ENCODE measurements at regions not wholly inside any gene's neighbourhood (a gene's known extent, or its start where the extent isn't known, plus 50 kb on each side); places are given as distances from the start of the nearest gene placed in this dataset.
"Not testable (repeated sequence)": the region's sequence is repeated elsewhere in the genome, so short reads cannot be mapped to it uniquely, and the experiment has no call there.

- Histone ChIP-seq H2AFZ (ENCODE audit: control insufficient read depth, low read length) (no peak overlapping the region), H4K20me1 (ENCODE audit: control insufficient read depth, extremely low read depth, insufficient read depth, low read length) (no peaks in the 10 kb centered on the region), H3K27me3 (ENCODE audit: control insufficient read depth, extremely low read depth, insufficient read depth, low read length) (no peaks in the 10 kb centered on the region), H3K79me2 (ENCODE audit: control insufficient read depth, insufficient read depth, low read length) (no peaks in the 10 kb centered on the region), H3K4me3 (ENCODE audit: control insufficient read depth in 2 of 3, extremely low read depth in 1 of 3, insufficient read depth in 2 of 3, low read depth in 1 of 3, low read length in 3 of 3) (no peak overlapping the region), H3K9me3 (ENCODE audit: control insufficient read depth, low read depth, low read length) (no peaks in the 10 kb centered on the region), H3K9ac (ENCODE audit: control insufficient read depth, extremely low read depth, insufficient read depth, low read length) (no peak overlapping the region), H3K4me1 (ENCODE audit: control insufficient read depth, extremely low read depth, insufficient read depth, low read length) (no peaks in the 10 kb centered on the region), H3K36me3 (ENCODE audit: control insufficient read depth in 2 of 2, extremely low read depth in 1 of 2, insufficient read depth in 2 of 2, low read length in 2 of 2) (no peaks in the 10 kb centered on the region), H3K27ac (ENCODE audit: control insufficient read depth, insufficient read depth, low read length) (no peak overlapping the region), H3K4me2 (ENCODE audit: control insufficient read depth, extremely low read depth, insufficient read depth, low read depth, low read length) (no peak overlapping the region), H3K9me1 (ENCODE audit: control insufficient read depth, extremely low read depth, insufficient read depth, low read length) (no peaks in the 10 kb centered on the region)
- DNase-seq (ENCODE audit: low read depth, low spot score) (no peak), FAIRE-seq (no peak)
- TF ChIP-seq EZH2 (IDR thresholded peaks at IDR 0.05; ENCODE audit: low read length) = no peak
- TF ChIP-seq CTCF (optimal IDR thresholded peaks at IDR 0.05 in 1 of 3, IDR thresholded peaks at IDR 0.05 in 1 of 3, conservative IDR thresholded peaks at IDR 0.05 in 1 of 3; ENCODE audit: extremely low read depth in 1 of 3, insufficient read depth in 2 of 3, low read length in 3 of 3) = no peak
- dilution Hi-C loops (cut with MboI; ENCODE audit: extremely low pct_ligation_motif_present, low sequenced_read_pairs) = no loop called here
These were observed 988.0 kb upstream of the EPHA6 start for GRCh38 chr3:95826419-95826818.

DNA sequence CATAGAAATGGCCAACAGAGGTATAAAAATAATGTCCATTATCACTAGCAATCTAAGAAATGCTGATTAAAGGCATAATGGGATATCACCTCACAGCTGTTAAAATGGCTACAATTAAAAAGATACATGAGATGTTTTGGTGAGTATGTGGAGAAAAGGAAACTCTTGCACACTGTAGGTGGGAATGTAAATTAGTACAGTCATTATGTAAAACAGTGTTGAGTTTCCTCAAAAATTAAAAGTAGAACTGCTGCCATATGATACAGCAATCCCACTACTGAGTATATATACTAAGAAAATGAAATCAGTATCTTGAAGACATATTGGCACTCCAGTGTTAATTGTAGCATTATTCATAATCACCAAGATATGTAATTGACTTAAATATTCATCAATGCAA lies 982.2 kb upstream of the EPHA6 start:
- no peak for TF ChIP-seq EZH2 (IDR thresholded peaks at IDR 0.05; ENCODE audit: low read length)
- no peak for TF ChIP-seq CTCF (optimal IDR thresholded peaks at IDR 0.05 in 1 of 3, IDR thresholded peaks at IDR 0.05 in 1 of 3, conservative IDR thresholded peaks at IDR 0.05 in 1 of 3; ENCODE audit: extremely low read depth in 1 of 3, insufficient read depth in 2 of 3, low read length in 3 of 3)
- no peak for DNase-seq (ENCODE audit: low read depth, low spot score)
- no peak for FAIRE-seq
- Histone ChIP-seq H3K27me3 (ENCODE audit: control insufficient read depth, extremely low read depth, insufficient read depth, low read length) (no peaks in the 10 kb centered on the region), H3K27ac (ENCODE audit: control insufficient read depth, insufficient read depth, low read length) (no peak overlapping the region), H3K36me3 (ENCODE audit: control insufficient read depth in 2 of 2, extremely low read depth in 1 of 2, insufficient read depth in 2 of 2, low read length in 2 of 2) (no peaks in the 10 kb centered on the region), H3K9ac (ENCODE audit: control insufficient read depth, extremely low read depth, insufficient read depth, low read length) (no peak overlapping the region), H3K4me1 (ENCODE audit: control insufficient read depth, extremely low read depth, insufficient read depth, low read length) (no peaks in the 10 kb centered on the region), H4K20me1 (ENCODE audit: control insufficient read depth, extremely low read depth, insufficient read depth, low read length) (no peaks in the 10 kb centered on the region), H3K9me3 (ENCODE audit: control insufficient read depth, low read depth, low read length) (no peaks in the 10 kb centered on the region), H3K4me3 (ENCODE audit: control insufficient read depth in 2 of 3, extremely low read depth in 1 of 3, insufficient read depth in 2 of 3, low read depth in 1 of 3, low read length in 3 of 3) (no peak overlapping the region), H3K79me2 (ENCODE audit: control insufficient read depth, insufficient read depth, low read length) (no peaks in the 10 kb centered on the region), H3K9me1 (ENCODE audit: control insufficient read depth, extremely low read depth, insufficient read depth, low read length) (no peaks in the 10 kb centered on the region), H3K4me2 (ENCODE audit: control insufficient read depth, extremely low read depth, insufficient read depth, low read depth, low read length) (no peak overlapping the region), H2AFZ (ENCODE audit: control insufficient read depth, low read length) (no peak overlapping the region)
- dilution Hi-C loops (cut with MboI; ENCODE audit: extremely low pct_ligation_motif_present, low sequenced_read_pairs) = no loop called here

DNA sequence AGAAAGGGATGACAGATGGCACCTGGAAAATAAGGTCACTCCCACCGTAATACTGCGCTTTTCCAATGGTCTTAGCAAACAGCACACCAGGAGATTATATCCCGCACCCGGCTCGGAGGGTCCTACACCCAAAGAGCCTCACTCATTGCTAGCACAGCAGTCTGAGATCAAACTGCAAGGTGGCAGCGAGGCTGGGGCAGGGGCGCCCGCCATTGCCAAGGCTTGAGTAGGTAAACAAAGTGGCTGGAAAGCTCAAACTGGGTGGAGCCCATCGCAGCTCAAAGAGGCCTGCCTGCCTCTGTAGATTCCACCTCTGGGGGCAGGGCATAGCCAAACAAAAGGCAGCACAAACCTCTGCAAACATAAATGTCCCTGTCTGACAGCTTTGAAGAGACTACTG lies 953.8 kb upstream of the EPHA6 start:
- H4K20me1 ChIP-seq (ENCODE audit: control insufficient read depth, extremely low read depth, insufficient read depth, low read length); H3K9me3 ChIP-seq (ENCODE audit: control insufficient read depth, low read depth, low read length); H3K4me1 ChIP-seq (ENCODE audit: control insufficient read depth, extremely low read depth, insufficient read depth, low read length); H3K4me2 ChIP-seq (ENCODE audit: control insufficient read depth, extremely low read depth, insufficient read depth, low read depth, low read length); H3K27ac ChIP-seq (ENCODE audit: control insufficient read depth, insufficient read depth, low read length); dilution Hi-C loops (cut with MboI; ENCODE audit: extremely low pct_ligation_motif_present, low sequenced_read_pairs); FAIRE-seq; H2AFZ ChIP-seq (ENCODE audit: control insufficient read depth, low read length); H3K79me2 ChIP-seq (ENCODE audit: control insufficient read depth, insufficient read depth, low read length); DNase-seq (ENCODE audit: low read depth, low spot score); H3K9me1 ChIP-seq (ENCODE audit: control insufficient read depth, extremely low read depth, insufficient read depth, low read length); H3K9ac ChIP-seq (ENCODE audit: control insufficient read depth, extremely low read depth, insufficient read depth, low read length); H3K36me3 ChIP-seq (ENCODE audit: control insufficient read depth in 2 of 2, extremely low read depth in 1 of 2, insufficient read depth in 2 of 2, low read length in 2 of 2); H3K27me3 ChIP-seq (ENCODE audit: control insufficient read depth, extremely low read depth, insufficient read depth, low read length); H3K4me3 ChIP-seq (ENCODE audit: control insufficient read depth in 2 of 3, extremely low read depth in 1 of 3, insufficient read depth in 2 of 3, low read depth in 1 of 3, low read length in 3 of 3): not testable (repeated sequence)

Data from keratinocyte (primary cell).